ENCODE measurements at regions not wholly inside any gene's neighbourhood (a gene's known extent, or its start where the extent isn't known, plus 50 kb on each side); places are given as distances from the start of the nearest gene placed in this dataset.

GRCh38 chr21:37993071-37993470 is 76.8 kb upstream of the KCNJ6 start:
- DNase-seq = no peak
- no peak overlapping the region for H3K27ac ChIP-seq (ENCODE audit: low read length)
- no peak for ATAC-seq
- H3K27me3 ChIP-seq (ENCODE audit: control insufficient read depth, insufficient read depth) = no peaks in the 10 kb centered on the region
- intact Hi-C loops (cut with DNase I) = no loop called here
- 77% methylated on average over 1 of the region's 1 CpG for WGBS
- no peaks in the 10 kb centered on the region for H3K9me3 ChIP-seq (ENCODE audit: control insufficient read depth, low read length)
- H3K4me3 ChIP-seq (ENCODE audit: low read length) = no peak overlapping the region
- no peaks in the 10 kb centered on the region for H3K4me1 ChIP-seq (ENCODE audit: control insufficient read depth, insufficient read depth, low read length)

- WGBS = 58% methylated on average over 4 of the region's 4 CpGs
- DNase-seq = no peak
- no peaks in the 10 kb centered on the region for H3K9me3 ChIP-seq (ENCODE audit: control insufficient read depth, low read length)
- ATAC-seq = no peak
- no peaks in the 10 kb centered on the region for H3K27me3 ChIP-seq (ENCODE audit: control insufficient read depth, insufficient read depth)
- H3K4me3 ChIP-seq (ENCODE audit: low read length) = no peak overlapping the region
- H3K27ac ChIP-seq (ENCODE audit: low read length) = no peak overlapping the region
- intact Hi-C loops (cut with DNase I) = no loop called here
- no peaks in the 10 kb centered on the region for H3K4me1 ChIP-seq (ENCODE audit: control insufficient read depth, insufficient read depth, low read length)
Measured at GRCh38 chr21:37994211-37994610, 78.0 kb upstream of the KCNJ6 start.

- Histone ChIP-seq H3K27me3 (ENCODE audit: control insufficient read depth, insufficient read depth) (no peaks in the 10 kb centered on the region), H3K9me3 (ENCODE audit: control insufficient read depth, low read length) (no peaks in the 10 kb centered on the region), H3K4me1 (ENCODE audit: control insufficient read depth, insufficient read depth, low read length) (no peaks in the 10 kb centered on the region), H3K27ac (ENCODE audit: low read length) (no peak overlapping the region), H3K4me3 (ENCODE audit: low read length) (no peak overlapping the region)
- WGBS = 64% methylated on average over 4 of the region's 4 CpGs
- ATAC-seq = no peak
- DNase-seq = no peak
- intact Hi-C loops (cut with DNase I) = no loop called here
Measured at GRCh38 chr21:38012672-38013071, 96.4 kb upstream of the KCNJ6 start.

- no peak for DNase-seq
- intact Hi-C loops (cut with DNase I) = no loop called here
- Histone ChIP-seq H3K9me3 (ENCODE audit: control insufficient read depth, low read length) (no peaks in the 10 kb centered on the region), H3K27me3 (ENCODE audit: control insufficient read depth, insufficient read depth) (no peaks in the 10 kb centered on the region), H3K4me3 (ENCODE audit: low read length) (no peak overlapping the region), H3K4me1 (ENCODE audit: control insufficient read depth, insufficient read depth, low read length) (no peaks in the 10 kb centered on the region), H3K27ac (ENCODE audit: low read length) (no peak overlapping the region)
- 52% methylated on average over 4 of the region's 4 CpGs for WGBS
- ATAC-seq = no peak
Measured at GRCh38 chr21:38013741-38014140, 97.5 kb upstream of the KCNJ6 start.

GRCh38 chr21:38014298-38014697 is 98.0 kb upstream of the KCNJ6 start:
- Histone ChIP-seq H3K27me3 (ENCODE audit: control insufficient read depth, insufficient read depth) (no peaks in the 10 kb centered on the region), H3K9me3 (ENCODE audit: control insufficient read depth, low read length) (no peaks in the 10 kb centered on the region), H3K4me3 (ENCODE audit: low read length) (no peak overlapping the region), H3K4me1 (ENCODE audit: control insufficient read depth, insufficient read depth, low read length) (no peaks in the 10 kb centered on the region), H3K27ac (ENCODE audit: low read length) (no peak overlapping the region)
- 67% methylated on average over 1 of the region's 1 CpG for WGBS
- ATAC-seq (no peak), DNase-seq (no peak)
- intact Hi-C loops (cut with DNase I) = no loop called here

- 75% methylated on average over 6 of the region's 6 CpGs for WGBS
Measured at GRCh38 chr21:38027901-38028498, 111.7 kb upstream of the KCNJ6 start.

GRCh38 chr21:38032082-38032801 is 116.0 kb upstream of the KCNJ6 start:
- H3K4me3 ChIP-seq (ENCODE audit: low read length) = no peak overlapping the region
- DNase-seq = no peak
- ATAC-seq = no peak
- intact Hi-C loops (cut with DNase I) = no loop called here
- H3K27ac ChIP-seq (ENCODE audit: low read length) = no peak overlapping the region
- WGBS = 47% methylated on average over 4 of the region's 4 CpGs
- no peaks in the 10 kb centered on the region for H3K9me3 ChIP-seq (ENCODE audit: control insufficient read depth, low read length)
- H3K27me3 ChIP-seq (ENCODE audit: control insufficient read depth, insufficient read depth) = no peaks in the 10 kb centered on the region
- no peaks in the 10 kb centered on the region for H3K4me1 ChIP-seq (ENCODE audit: control insufficient read depth, insufficient read depth, low read length)

More at GRCh38 chr21:38027901-38028498, 111.7 kb upstream of the KCNJ6 start:
- H3K9me3 ChIP-seq (ENCODE audit: control insufficient read depth, low read length) = no peaks in the 10 kb centered on the region
- H3K4me1 ChIP-seq (ENCODE audit: control insufficient read depth, insufficient read depth, low read length) = no peaks in the 10 kb centered on the region
- H3K4me3 ChIP-seq (ENCODE audit: low read length) = no peak overlapping the region
- intact Hi-C loops (cut with DNase I) = no loop called here
- H3K27me3 ChIP-seq (ENCODE audit: control insufficient read depth, insufficient read depth) = no peaks in the 10 kb centered on the region
- DNase-seq (no peak), ATAC-seq (no peak)
- no peak overlapping the region for H3K27ac ChIP-seq (ENCODE audit: low read length)

- Histone ChIP-seq H3K4me1 (ENCODE audit: control insufficient read depth, insufficient read depth, low read length) (no peaks in the 10 kb centered on the region), H3K27me3 (ENCODE audit: control insufficient read depth, insufficient read depth) (no peaks in the 10 kb centered on the region), H3K4me3 (ENCODE audit: low read length) (no peak overlapping the region), H3K27ac (ENCODE audit: low read length) (no peak overlapping the region), H3K9me3 (ENCODE audit: control insufficient read depth, low read length) (no peaks in the 10 kb centered on the region)
- DNase-seq (peak in 1 of 3 donors; percentile 49), ATAC-seq (peak; percentile 48 to 72)
- intact Hi-C loops (cut with DNase I) = no loop called here
- WGBS = 77% methylated on average over 7 of the region's 7 CpGs
Measured at GRCh38 chr21:38036016-38036415, 119.8 kb upstream of the KCNJ6 start.

- ATAC-seq (no peak), DNase-seq (no peak)
- Histone ChIP-seq H3K4me3 (ENCODE audit: low read length) (no peak overlapping the region), H3K4me1 (ENCODE audit: control insufficient read depth, insufficient read depth, low read length) (no peaks in the 10 kb centered on the region), H3K27me3 (ENCODE audit: control insufficient read depth, insufficient read depth) (no peaks in the 10 kb centered on the region), H3K27ac (ENCODE audit: low read length) (no peak overlapping the region), H3K9me3 (ENCODE audit: control insufficient read depth, low read length) (no peaks in the 10 kb centered on the region)
- intact Hi-C loops (cut with DNase I) = no loop called here
- WGBS = 54% methylated on average over 3 of the region's 3 CpGs
Measured at GRCh38 chr21:38037416-38037815, 121.2 kb upstream of the KCNJ6 start.

GRCh38 chr21:38039369-38039768 is 123.1 kb upstream of the KCNJ6 start:
- Histone ChIP-seq H3K4me3 (ENCODE audit: low read length) (no peak overlapping the region), H3K9me3 (ENCODE audit: control insufficient read depth, low read length) (no peaks in the 10 kb centered on the region), H3K4me1 (ENCODE audit: control insufficient read depth, insufficient read depth, low read length) (no peaks in the 10 kb centered on the region), H3K27me3 (ENCODE audit: control insufficient read depth, insufficient read depth) (no peaks in the 10 kb centered on the region), H3K27ac (ENCODE audit: low read length) (no peak overlapping the region)
- DNase-seq (no peak), ATAC-seq (no peak)
- 78% methylated on average over 6 of the region's 6 CpGs for WGBS
- intact Hi-C loops (cut with DNase I) = no loop called here

GRCh38 chr21:38039841-38040240 is 123.6 kb upstream of the KCNJ6 start:
- Histone ChIP-seq H3K27me3 (ENCODE audit: control insufficient read depth, insufficient read depth) (no peaks in the 10 kb centered on the region), H3K9me3 (ENCODE audit: control insufficient read depth, low read length) (no peaks in the 10 kb centered on the region), H3K4me1 (ENCODE audit: control insufficient read depth, insufficient read depth, low read length) (no peaks in the 10 kb centered on the region), H3K27ac (ENCODE audit: low read length) (no peak overlapping the region), H3K4me3 (ENCODE audit: low read length) (no peak overlapping the region)
- no peak for ATAC-seq
- intact Hi-C loops (cut with DNase I) = no loop called here
- DNase-seq = no peak

GRCh38 chr21:38041493-38041892 is 125.2 kb upstream of the KCNJ6 start:
- Histone ChIP-seq H3K27ac (ENCODE audit: low read length) (no peak overlapping the region), H3K4me3 (ENCODE audit: low read length) (no peak overlapping the region), H3K27me3 (ENCODE audit: control insufficient read depth, insufficient read depth) (no peaks in the 10 kb centered on the region), H3K4me1 (ENCODE audit: control insufficient read depth, insufficient read depth, low read length) (no peaks in the 10 kb centered on the region), H3K9me3 (ENCODE audit: control insufficient read depth, low read length) (no peaks in the 10 kb centered on the region)
- no peak for ATAC-seq
- no peak for DNase-seq
- 41% methylated on average over 6 of the region's 6 CpGs for WGBS
- intact Hi-C loops (cut with DNase I) = no loop called here
